Activated T-cell treated with anti-CD3 and anti-CD28 coated beads, Interleukin-2, amount 50 U/mL, for 24 hours (primary cell): ENCODE measurements at regions not wholly inside any gene's neighbourhood (a gene's known extent, or its start where the extent isn't known, plus 50 kb on each side); places are given as distances from the start of the nearest gene placed in this dataset.

ENCODE experiments used
- DNase-seq: peaks from one replicate; pipeline ENCODE4 v3.0.0-alpha.2; 2020
- H3K27ac Mint-ChIP-seq: 2 replicates; pipeline ENCODE4 v1.8.0; 2020; ENCODE audit warnings: mild to moderate bottlenecking, mixed read lengths
- H3K27me3 Mint-ChIP-seq: 2 replicates; pipeline ENCODE4 v1.8.0; 2020; ENCODE audit warnings: mixed read lengths
- H3K36me3 Mint-ChIP-seq: 2 replicates; pipeline ENCODE4 v1.8.0; 2020; ENCODE audit warnings: low read depth, mixed read lengths
- H3K4me1 Mint-ChIP-seq: 2 replicates; pipeline ENCODE4 v1.8.0; 2020; ENCODE audit warnings: low read depth, mixed read lengths
- H3K4me3 Mint-ChIP-seq: 2 replicates; pipeline ENCODE4 v1.8.0; 2020; ENCODE audit warnings: mild to moderate bottlenecking, moderate library complexity, mixed read lengths
- H3K9me3 Mint-ChIP-seq: 2 replicates; pipeline ENCODE4 v1.8.0; 2020; ENCODE audit warnings: mixed read lengths

DNA sequence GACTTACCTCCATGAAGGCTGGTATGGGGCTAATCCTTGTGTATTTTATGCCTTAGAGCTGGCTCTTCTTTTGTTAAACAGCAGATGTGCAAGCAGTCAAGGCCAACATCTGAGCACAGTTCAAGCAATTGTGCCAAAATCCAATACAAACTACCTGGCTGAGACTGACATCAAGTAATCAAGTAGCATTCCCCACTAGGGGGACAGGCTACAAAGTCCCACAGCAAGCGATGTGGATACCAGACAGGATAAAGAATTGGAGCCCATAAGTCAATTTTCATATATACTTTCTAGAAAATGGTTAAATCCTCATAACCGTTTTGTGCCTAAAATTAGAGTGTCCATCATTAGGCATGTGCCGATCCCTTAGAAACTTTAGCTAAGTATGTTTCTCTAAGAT lies 675.8 kb downstream of the DIAPH3 start:
- Mint-ChIP-seq H3K4me1 (no peaks in the 10 kb centered on the region), H3K27ac (no peak overlapping the region), H3K27me3 (no peaks in the 10 kb centered on the region), H3K36me3 (no peaks in the 10 kb centered on the region), H3K9me3 (no peaks in the 10 kb centered on the region), H3K4me3 (no peak overlapping the region)
- no peak for DNase-seq

DNA sequence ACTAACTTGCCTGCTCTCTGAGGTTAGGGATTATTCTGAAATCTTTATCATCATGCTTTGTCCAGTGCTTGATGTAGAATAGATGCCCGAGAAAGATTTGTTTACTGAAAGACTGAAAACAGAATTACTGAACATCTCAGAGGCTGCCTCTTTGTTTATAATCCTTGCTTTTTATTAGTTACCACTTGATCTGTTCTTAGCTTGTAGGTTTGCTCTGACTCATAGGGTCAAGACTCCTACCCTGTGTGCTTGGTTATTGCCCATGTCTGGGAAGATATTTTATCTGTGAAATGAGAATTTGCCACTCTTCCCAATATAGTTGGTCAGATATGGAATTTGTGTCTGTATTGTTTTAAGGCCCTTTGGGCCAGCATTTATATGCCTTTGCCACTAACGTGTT lies 675.3 kb downstream of the DIAPH3 start:
- H3K9me3 Mint-ChIP-seq, result no peaks in the 10 kb centered on the region
- H3K4me3 Mint-ChIP-seq, result no peak overlapping the region
- no peak overlapping the region for H3K27ac Mint-ChIP-seq
- no peaks in the 10 kb centered on the region for H3K36me3 Mint-ChIP-seq
- no peak for DNase-seq
- H3K27me3 Mint-ChIP-seq, result no peaks in the 10 kb centered on the region
- H3K4me1 Mint-ChIP-seq, result peaks cover 2% of the 10 kb centered on the region

DNA sequence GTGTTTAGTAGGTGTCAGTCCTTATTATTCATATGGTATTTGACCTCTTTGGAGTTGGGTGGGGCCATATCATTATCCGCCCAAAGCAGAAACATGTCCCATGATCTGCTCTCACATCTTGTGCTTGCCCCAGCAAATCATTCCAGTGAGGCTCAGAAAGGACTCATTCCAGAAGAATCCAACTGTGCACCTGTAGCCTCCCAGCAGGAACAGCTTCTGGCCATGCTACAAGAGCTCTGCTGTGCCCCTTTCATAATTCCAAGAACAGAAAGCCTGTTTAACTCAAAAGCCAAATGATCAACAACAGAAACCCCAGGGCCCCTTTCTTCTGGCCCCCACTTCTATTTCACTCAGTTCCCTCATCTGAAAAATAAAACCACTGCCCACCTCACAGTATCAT lies 673.1 kb downstream of the DIAPH3 start:
- no peaks in the 10 kb centered on the region for H3K27me3 Mint-ChIP-seq
- no peaks in the 10 kb centered on the region for H3K9me3 Mint-ChIP-seq
- peaks cover 5% of the 10 kb centered on the region for H3K4me1 Mint-ChIP-seq
- no peak overlapping the region for H3K4me3 Mint-ChIP-seq
- no peak overlapping the region for H3K27ac Mint-ChIP-seq
- H3K36me3 Mint-ChIP-seq, result no peaks in the 10 kb centered on the region
- DNase-seq, result no peak

DNA sequence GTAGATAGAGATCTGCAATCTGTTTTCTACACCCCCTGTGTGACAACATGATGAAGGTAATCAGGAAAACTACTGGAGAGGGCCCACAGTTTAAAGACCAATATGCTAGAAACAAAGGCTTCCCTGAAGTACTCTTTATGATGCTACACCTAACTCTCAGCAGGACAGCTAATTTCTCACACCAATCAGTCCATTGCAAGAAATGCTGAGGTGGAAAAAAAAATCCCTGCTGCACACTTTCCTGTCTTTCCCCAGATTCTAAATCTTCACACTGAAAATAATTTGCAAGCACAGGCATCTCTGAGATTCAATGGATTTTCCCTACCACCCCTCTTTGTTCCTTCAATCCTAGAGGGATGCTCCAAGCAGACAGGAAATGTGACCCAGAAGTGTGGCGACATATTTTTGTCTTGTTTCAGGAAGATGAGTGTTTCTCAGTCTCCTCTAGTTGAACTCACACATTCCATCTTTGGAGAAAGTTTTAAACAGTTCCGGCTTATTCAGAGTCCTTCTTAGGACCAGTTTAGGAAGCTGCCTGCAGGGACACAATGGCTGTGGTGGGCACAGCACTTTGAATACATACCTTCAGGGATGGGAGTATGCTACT lies 671.6 kb downstream of the DIAPH3 start:
- Mint-ChIP-seq H3K9me3 (no peaks in the 10 kb centered on the region), H3K4me3 (no peak overlapping the region), H3K27me3 (no peaks in the 10 kb centered on the region), H3K4me1 (peaks cover 5% of the 10 kb centered on the region), H3K36me3 (no peaks in the 10 kb centered on the region), H3K27ac (no peak overlapping the region)
- no peak for DNase-seq

DNA sequence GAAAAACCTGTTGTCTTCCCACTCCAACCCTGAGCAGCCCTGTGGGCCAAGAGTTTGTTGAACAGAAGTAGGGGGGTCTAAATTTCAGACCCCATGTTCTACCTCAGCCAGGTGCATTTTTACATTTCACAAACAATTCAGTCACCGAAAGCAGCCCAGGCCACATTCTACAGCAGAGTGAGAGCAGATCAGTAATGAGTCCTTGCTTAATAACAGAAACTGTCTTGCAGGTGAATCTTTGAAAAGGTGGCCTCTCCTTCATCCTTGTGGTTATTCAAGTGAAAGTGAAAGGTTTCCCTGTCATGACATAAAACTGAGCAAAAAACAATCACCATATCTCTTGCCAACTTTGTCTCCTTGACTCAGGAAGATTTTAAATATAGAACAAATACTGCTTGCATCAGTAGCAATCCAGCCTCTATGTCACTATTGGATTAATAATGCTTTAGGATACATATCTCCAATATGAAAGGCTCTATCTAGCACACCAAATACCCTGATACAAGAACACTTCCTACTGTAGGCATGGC lies 670.2 kb downstream of the DIAPH3 start:
- Mint-ChIP-seq H3K4me1 (peaks cover 5% of the 10 kb centered on the region), H3K9me3 (no peaks in the 10 kb centered on the region), H3K4me3 (no peak overlapping the region), H3K27ac (no peak overlapping the region), H3K36me3 (no peaks in the 10 kb centered on the region), H3K27me3 (no peaks in the 10 kb centered on the region)
- DNase-seq, result no peak

DNA sequence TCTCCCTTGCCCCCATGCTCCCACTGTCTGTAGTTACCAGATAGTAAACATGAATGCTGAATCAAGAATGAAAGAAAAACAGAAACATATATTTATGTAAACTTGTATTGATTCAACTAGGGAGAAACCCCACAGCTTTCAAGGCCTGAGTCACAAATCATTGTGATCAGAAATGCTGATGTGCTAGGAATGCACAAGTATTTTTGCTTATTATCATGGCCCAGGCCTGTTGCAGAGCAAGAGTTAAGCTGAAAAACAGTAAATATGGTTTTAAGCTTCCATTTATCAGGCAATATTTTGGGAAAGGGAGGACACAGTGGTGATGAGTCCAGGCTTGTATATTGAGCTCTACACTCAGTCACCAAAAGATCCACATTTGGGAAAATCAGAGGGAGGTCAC lies 669.6 kb downstream of the DIAPH3 start:
- Mint-ChIP-seq H3K36me3 (no peaks in the 10 kb centered on the region), H3K27ac (no peak overlapping the region), H3K9me3 (no peaks in the 10 kb centered on the region), H3K4me1 (peaks cover 5% of the 10 kb centered on the region), H3K27me3 (no peaks in the 10 kb centered on the region), H3K4me3 (no peak overlapping the region)
- no peak for DNase-seq

DNA sequence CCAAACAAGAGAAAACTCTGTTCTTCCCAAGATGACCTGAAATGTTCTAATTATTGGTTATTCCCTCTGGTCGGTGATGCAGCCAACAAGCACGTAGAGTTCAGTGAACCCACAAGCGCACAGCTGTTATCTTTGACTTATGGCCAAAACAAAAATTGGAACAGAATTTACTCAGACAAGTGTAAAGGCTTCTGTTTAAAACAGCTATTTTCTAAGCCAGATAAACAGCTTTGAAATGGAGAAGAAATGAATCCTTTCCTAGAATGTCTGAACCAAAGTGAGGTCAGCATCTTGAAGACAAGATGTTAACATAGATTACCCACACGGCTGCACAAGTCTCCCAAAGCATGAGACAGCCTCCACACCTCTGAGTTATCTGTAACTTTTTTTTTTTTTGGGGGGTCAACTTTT lies 669.2 kb downstream of the DIAPH3 start:
- Mint-ChIP-seq H3K27me3 (no peaks in the 10 kb centered on the region), H3K27ac (no peak overlapping the region), H3K4me3 (no peak overlapping the region), H3K36me3 (no peaks in the 10 kb centered on the region), H3K4me1 (peaks cover 5% of the 10 kb centered on the region), H3K9me3 (no peaks in the 10 kb centered on the region)
- DNase-seq, result no peak

DNA sequence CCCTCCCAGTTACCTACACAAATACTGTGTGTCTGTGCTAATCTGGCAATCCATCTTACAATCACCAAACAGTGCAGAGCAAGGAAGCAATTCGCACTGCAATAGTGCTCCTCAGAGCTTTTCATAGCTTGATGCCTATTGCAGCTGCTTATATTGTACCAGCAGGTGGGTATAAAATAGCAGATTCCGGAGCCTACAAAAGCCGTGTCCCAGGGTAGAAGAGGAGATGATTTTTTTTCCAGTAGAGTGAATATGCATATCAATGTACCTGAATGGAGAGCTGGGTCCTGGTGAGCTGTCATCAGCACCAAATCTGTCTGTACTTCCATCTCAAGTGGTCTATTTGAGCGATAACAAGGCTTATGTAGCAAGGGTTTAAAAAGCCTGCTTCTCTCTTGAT lies 668.4 kb downstream of the DIAPH3 start:
- peaks cover 5% of the 10 kb centered on the region for H3K4me1 Mint-ChIP-seq
- H3K4me3 Mint-ChIP-seq, result no peak overlapping the region
- no peaks in the 10 kb centered on the region for H3K36me3 Mint-ChIP-seq
- H3K27ac Mint-ChIP-seq, result no peak overlapping the region
- no peak for DNase-seq
- no peaks in the 10 kb centered on the region for H3K27me3 Mint-ChIP-seq
- H3K9me3 Mint-ChIP-seq, result no peaks in the 10 kb centered on the region

DNA sequence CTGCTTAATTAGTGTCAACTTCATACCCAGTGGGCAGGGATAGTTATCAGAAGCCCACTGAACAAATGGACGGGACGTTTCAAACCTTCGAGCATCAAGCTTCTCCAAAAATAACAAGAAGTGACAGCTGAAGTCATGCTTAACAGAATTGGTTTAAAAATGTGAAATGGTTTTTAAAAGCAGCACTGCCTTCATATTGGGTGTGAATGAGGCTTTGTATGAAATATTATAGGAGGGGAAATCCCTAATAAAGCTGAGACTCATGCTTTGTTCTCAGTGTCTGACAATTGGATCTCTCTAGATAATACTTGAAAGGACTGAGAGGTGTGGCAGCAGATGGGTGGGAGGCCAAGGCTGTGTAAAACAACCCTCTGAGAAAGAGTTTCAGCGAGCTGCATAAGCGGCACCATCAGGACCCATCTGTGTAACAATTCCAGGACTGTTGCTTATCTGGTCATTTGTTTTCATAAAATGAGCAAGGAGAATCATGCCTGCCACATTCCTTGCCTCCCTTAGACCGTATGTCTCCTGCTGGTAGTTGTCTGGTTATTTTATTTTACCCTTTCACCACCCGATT lies 667.7 kb downstream of the DIAPH3 start:
- Mint-ChIP-seq H3K27ac (no peak overlapping the region), H3K9me3 (no peaks in the 10 kb centered on the region), H3K27me3 (no peaks in the 10 kb centered on the region), H3K36me3 (no peaks in the 10 kb centered on the region), H3K4me1 (peaks cover 5% of the 10 kb centered on the region), H3K4me3 (no peak overlapping the region)
- DNase-seq, result no peak

DNA sequence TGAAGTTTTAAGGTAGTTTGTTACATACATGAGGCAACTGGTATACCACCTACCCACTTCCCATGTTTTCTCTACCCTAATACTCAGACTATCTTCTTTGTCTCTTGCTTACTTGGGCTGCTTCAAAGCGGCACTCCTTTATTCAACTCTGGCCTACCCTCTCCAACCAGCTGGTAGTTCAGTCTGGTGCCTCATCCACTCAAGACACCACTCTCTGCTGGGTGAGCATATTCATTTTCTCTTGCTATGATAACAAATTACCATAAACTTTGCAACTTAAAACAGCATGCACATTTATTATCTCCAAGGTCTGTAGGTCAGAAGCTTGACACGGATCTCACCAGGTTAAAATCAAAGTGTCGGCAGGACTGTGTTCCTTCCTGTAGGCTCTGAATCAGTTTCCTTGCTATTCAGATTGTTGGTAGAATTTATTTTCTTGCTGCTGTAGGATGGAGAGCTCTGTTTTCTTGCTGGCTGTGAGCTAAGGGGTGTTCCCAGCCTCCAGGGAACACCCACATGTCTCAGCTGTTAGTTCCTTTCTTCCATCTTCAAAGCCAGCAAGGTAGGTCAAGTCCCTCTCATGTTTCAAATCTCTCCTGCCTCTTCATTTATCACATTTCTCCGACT lies 666.0 kb downstream of the DIAPH3 start:
- H3K27me3 Mint-ChIP-seq, result no peaks in the 10 kb centered on the region
- H3K36me3 Mint-ChIP-seq, result no peaks in the 10 kb centered on the region
- no peak overlapping the region for H3K4me3 Mint-ChIP-seq
- no peaks in the 10 kb centered on the region for H3K9me3 Mint-ChIP-seq
- peaks cover 5% of the 10 kb centered on the region for H3K4me1 Mint-ChIP-seq
- DNase-seq, result no peak
- H3K27ac Mint-ChIP-seq, result no peak overlapping the region

DNA sequence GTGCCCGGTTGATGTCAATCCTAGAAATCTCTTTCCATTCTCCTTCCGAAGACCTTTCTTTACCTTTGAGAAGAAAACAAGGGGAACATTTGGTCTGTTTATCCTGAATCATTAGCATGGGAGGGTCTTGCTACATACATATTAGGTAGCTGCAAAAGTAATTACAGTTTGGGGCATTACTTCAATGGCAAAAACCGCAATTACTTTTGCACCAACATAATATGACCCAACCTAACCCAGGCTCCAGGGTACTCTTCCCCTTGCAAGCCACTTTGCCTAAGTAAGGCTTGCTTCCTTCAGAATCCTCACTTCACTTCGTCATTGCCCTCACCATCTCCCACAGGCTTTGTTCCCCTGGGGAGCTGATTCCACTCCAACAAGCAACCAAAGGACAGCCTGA lies 662.7 kb downstream of the DIAPH3 start:
- DNase-seq, result no peak
- no peak overlapping the region for H3K4me3 Mint-ChIP-seq

DNA sequence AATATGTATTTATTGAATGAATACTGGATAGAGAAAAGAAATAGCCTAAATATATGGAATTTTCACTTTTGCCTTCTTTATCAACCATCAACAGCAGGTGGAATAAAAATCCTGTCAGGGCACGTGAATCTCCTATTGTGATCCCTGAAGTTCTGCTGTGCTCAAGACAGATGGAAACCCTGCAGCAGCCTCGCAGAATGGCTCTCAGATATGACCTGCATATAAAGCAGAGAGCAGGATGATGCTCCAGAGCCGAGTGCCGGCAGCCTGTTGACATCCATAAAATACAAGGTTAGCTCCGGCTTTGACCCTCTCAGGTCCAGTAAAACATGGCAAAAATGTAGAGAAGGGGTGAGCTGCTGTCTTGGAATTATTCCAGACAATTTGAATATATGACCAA lies 659.3 kb downstream of the DIAPH3 start:
- H3K9me3 Mint-ChIP-seq, result no peaks in the 10 kb centered on the region
- no peak overlapping the region for H3K27ac Mint-ChIP-seq
- no peaks in the 10 kb centered on the region for H3K4me1 Mint-ChIP-seq
- no peaks in the 10 kb centered on the region for H3K27me3 Mint-ChIP-seq
- H3K4me3 Mint-ChIP-seq, result no peak overlapping the region
- H3K36me3 Mint-ChIP-seq, result no peaks in the 10 kb centered on the region
- DNase-seq, result no peak

More for the DNA sequence above, 662.7 kb downstream of the DIAPH3 start:
- Mint-ChIP-seq H3K27ac (no peak overlapping the region), H3K27me3 (no peaks in the 10 kb centered on the region), H3K4me1 (no peaks in the 10 kb centered on the region), H3K9me3 (no peaks in the 10 kb centered on the region), H3K36me3 (no peaks in the 10 kb centered on the region)

DNA sequence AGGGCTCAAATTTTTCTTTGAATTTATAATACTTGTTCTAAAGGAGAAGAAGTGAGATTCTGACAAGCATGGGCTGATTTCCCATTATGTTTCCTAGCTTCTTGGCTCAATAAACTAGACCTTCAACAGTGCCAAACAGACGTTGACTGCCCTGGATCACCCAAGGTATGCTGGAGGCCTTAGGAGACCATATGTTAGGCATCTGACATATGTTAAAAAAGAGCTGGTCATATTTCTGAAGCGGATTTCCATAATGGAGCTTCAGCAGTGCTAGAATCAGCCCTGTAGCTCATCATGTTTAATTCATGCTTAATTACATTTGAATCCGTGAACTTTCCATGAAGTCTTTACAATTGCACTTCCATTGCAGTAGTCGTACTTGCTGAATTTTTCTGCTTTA lies 653.3 kb downstream of the DIAPH3 start:
- H3K27me3 Mint-ChIP-seq, result no peaks in the 10 kb centered on the region
- no peaks in the 10 kb centered on the region for H3K4me1 Mint-ChIP-seq
- no peak for DNase-seq
- H3K27ac Mint-ChIP-seq, result no peak overlapping the region
- no peaks in the 10 kb centered on the region for H3K9me3 Mint-ChIP-seq
- no peaks in the 10 kb centered on the region for H3K36me3 Mint-ChIP-seq
- no peak overlapping the region for H3K4me3 Mint-ChIP-seq

DNA sequence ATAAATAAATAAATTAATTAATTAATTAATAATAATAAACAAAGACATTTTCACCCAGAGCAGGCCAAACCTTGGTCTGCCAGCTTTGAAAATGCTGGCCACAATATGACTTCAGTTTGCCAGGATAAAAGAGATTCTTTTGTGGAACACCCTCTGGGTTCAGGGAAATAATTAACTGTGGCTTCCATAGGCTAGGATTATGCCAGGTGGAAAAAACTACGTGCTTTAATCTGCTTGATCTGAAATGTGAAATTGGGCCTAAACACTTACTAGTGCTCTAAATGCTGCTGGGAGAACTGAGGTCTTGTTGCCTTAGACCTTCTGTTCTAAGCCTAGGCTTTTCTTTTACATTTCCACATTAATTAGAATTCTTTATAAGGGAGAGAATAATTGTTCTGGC lies 650.0 kb downstream of the DIAPH3 start:
- Mint-ChIP-seq H3K9me3 (no peaks in the 10 kb centered on the region), H3K36me3 (no peaks in the 10 kb centered on the region), H3K4me1 (no peaks in the 10 kb centered on the region), H3K27me3 (no peaks in the 10 kb centered on the region), H3K27ac (no peak overlapping the region), H3K4me3 (no peak overlapping the region)
- DNase-seq, result no peak

DNA sequence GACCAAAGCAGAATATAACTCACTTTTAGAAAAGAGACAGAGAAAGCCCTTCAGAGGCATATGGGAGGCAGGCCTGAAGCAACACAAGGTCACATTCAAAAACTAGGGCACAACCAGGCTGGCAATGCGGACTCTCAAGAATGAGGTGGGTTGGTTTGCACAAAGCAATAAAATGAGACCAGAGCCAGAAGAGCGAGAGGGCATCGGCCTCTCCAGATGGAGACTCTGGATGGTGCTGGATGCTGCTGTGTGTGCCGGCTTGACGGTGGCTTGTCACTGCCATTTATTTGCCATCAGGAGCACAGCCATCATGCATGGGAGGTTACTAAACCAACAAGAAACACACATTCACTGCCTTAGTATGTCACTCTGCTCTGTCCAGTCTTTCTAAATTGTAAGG lies 649.4 kb downstream of the DIAPH3 start:
- Mint-ChIP-seq H3K9me3 (no peaks in the 10 kb centered on the region), H3K36me3 (no peaks in the 10 kb centered on the region), H3K27ac (no peak overlapping the region), H3K27me3 (no peaks in the 10 kb centered on the region), H3K4me3 (no peak overlapping the region), H3K4me1 (no peaks in the 10 kb centered on the region)
- no peak for DNase-seq
